SK-N-MC (cell line): ENCODE measurements at regions not wholly inside any gene's neighbourhood (a gene's known extent, or its start where the extent isn't known, plus 50 kb on each side); places are given as distances from the start of the nearest gene placed in this dataset.

Experiments used
- EZH2 ChIP-seq: fragments of 200-600 bp; sonication (generic); IDR thresholded peaks from one replicate; pipeline ENCODE4 v1.6.1; 2017; ENCODE audit warnings: antibody characterized with exemption
- FOXP2 ChIP-seq: optimal IDR thresholded peaks from 2 replicates; pipeline ENCODE3; 2011; ENCODE audit warnings: mild to moderate bottlenecking, moderate library complexity; ENCODE audit not compliant: insufficient read depth; ENCODE audit errors: extremely low read length, control extremely low read depth
- POLR2AphosphoS5 ChIP-seq: IDR thresholded peaks from 2 replicates; pipeline ENCODE4 v1.6.1; 2012; ENCODE audit warnings: mild to moderate bottlenecking, low read depth, low read length, borderline replicate concordance

- no peak for TF ChIP-seq POLR2AphosphoS5
- no peak for TF ChIP-seq EZH2
- TF ChIP-seq FOXP2 = no peak
Measured at GRCh38 chr6:19377722-19378121, 459.4 kb upstream of the ID4 start.
